Heart left ventricle (tissue), 16 donors: ENCODE measurements at regions not wholly inside any gene's neighbourhood (a gene's known extent, or its start where the extent isn't known, plus 50 kb on each side); places are given as distances from the start of the nearest gene placed in this dataset.
"Not testable (repeated sequence)": the region's sequence is repeated elsewhere in the genome, so short reads cannot be mapped to it uniquely, and the experiment has no call there.

ENCODE experiments used
- ATAC-seq, 4 donors: fragments of 200-7000 bp; cut with Tn5 transposase; one replicate each; pipeline ENCODE4 v1.9.1; 2020 to 2022; ENCODE audit warnings: moderate library complexity in 4 of 4, mild to moderate bottlenecking in 3 of 4, moderate number of reproducible peaks in 1 of 4
- DNase-seq, 5 donors: peaks; one replicate each; pipeline ENCODE4 v3.0.0-alpha.2; 2020
- H3K27ac ChIP-seq, 12 donors: fragments of 200-600 bp; sonication (generic) in 4 of 12; one replicate each; pipeline versions ENCODE4 v1.5.0 to v1.8.0; 2016 to 2022; ENCODE audit warnings: mild to moderate bottlenecking in 2 of 12
- H3K27me3 ChIP-seq, 9 donors: fragments of 200-600 bp; sonication (generic) in 2 of 9; one replicate each; pipeline versions ENCODE4 v1.5.1 to v1.8.0; 2016 to 2022; ENCODE audit warnings: mild to moderate bottlenecking in 3 of 9
- H3K36me3 ChIP-seq, 9 donors: fragments of 200-600 bp; sonication (generic) in 2 of 9; one replicate each; pipeline versions ENCODE4 v1.5.0 to v1.8.0; 2018 to 2022; ENCODE audit warnings: mild to moderate bottlenecking in 2 of 9
- H3K4me1 ChIP-seq, 12 donors: fragments of 200-600 bp; sonication (generic) in 4 of 12; one replicate each; pipeline versions ENCODE4 v1.5.0 to v1.8.0; 2016 to 2022; ENCODE audit warnings: mild to moderate bottlenecking in 3 of 12
- H3K4me3 ChIP-seq, 12 donors: fragments of 200-600 bp; sonication (generic) in 4 of 12; one replicate each; pipeline versions ENCODE4 v1.5.0 to v1.8.0; 2017 to 2022; ENCODE audit warnings: mild to moderate bottlenecking in 9 of 12, moderate library complexity in 4 of 12
- H3K9me3 ChIP-seq, 12 donors: fragments of 200-600 bp; sonication (generic) in 4 of 12; one replicate each; pipeline versions ENCODE4 v1.5.0 to v1.8.0; 2016 to 2022; ENCODE audit warnings: mild to moderate bottlenecking in 1 of 12
- CTCF ChIP-seq, 12 donors: fragments of 200-600 bp; sonication (generic) in 4 of 12; IDR thresholded peaks; one replicate each; pipeline versions ENCODE4 v1.5.0 to v1.8.0; 2018 to 2022; ENCODE audit warnings: antibody characterized with exemption in 12 of 12, mild to moderate bottlenecking in 5 of 12
- POLR2A ChIP-seq, 2 donors: fragments of 450-650 bp; IDR thresholded peaks; one replicate each; pipeline ENCODE4 v1.6.1; 2017; ENCODE audit warnings: antibody characterized with exemption in 2 of 2, mild to moderate bottlenecking in 2 of 2, moderate library complexity in 2 of 2
- WGBS, 4 donors: extraction: QIAGEN DNeasy Blood & Tissue Kit in 2 of 4; methylation state at CpG; one replicate each; pipeline versions ENCODE4 v1.1.5 to v1.1.7; 2013 to 2018; 5-methylcytosine and 5-hydroxymethylcytosine counted together
- intact Hi-C, 10 donors: fragments of 100-400 bp; cut with DNase I; formaldehyde crosslinking; loops; one replicate each; pipeline versions ENCODE4 v1.11.1 to v1.14.2; 2022
- donor health status: ischemic (EF 13 %, LVEDD 7.1; RV severe dilation, severe dysfunction).
- donor health status: healthy with polysubstance abuse.
- donor health status: DM: no; HTN: yes; CAD: no.
- donor health status: DM: no; HTN: no; CAD: no.
- donor health status: ischemic (EF 25% LVEDD 6.9; RV normal size, moderate dysfunction).
- donor health status: ischemic (EF 25% LVEDD 5.7; RV mildly dilated, moderate dysfunction).
- donor health status: healthy.
- donor health status: DM: yes; HTN: yes; CAD: no.
- donor health status: ischemic (EF 35%, LVEDD 5.7; RV mildly dilated, moderate dysfunction).
- donor health status: nonischemic (EF 11% LVEDD 7.7; RV severe dilation, severe dysfunction).
- donor health status: DM: yes; HTN: yes; CAD: no.
- donor health status: PGD.
- donor health status: ischemic (EF 29% LVEDD 5.4; RV normal size, mild dysfunction).
- donor health status: nonischemic (EF 23%, LVEDD 6.1; RV moderate dilation, normal function).

GRCh38 chr6:56833127-56833791, 121.6 kb upstream of the BEND6 start:
- Histone ChIP-seq H3K4me1 (peaks cover 0 to 68% (median 20%) of the 10 kb centered on the region in 12 donors), H3K27ac (peak overlapping the region; percentile 24 to 80 (median 63)), H3K4me3 (no peak overlapping the region), H3K27me3 (no peaks in the 10 kb centered on the region), H3K36me3 (no peaks in the 10 kb centered on the region), H3K9me3 (no peaks in the 10 kb centered on the region)
- peak; percentile 88 to 92 (median 90) for ATAC-seq
- no peak for TF ChIP-seq CTCF (IDR thresholded peaks at IDR 0.05)
- TF ChIP-seq POLR2A (IDR thresholded peaks at IDR 0.05) = no peak
- 43 to 61% (median 55%) methylated on average over 3 of the region's 3 CpGs for WGBS, 4 donors
- intact Hi-C loops = no loop called here
- no peak for DNase-seq

- TF ChIP-seq POLR2A (IDR thresholded peaks at IDR 0.05) = no peak
- TF ChIP-seq CTCF (IDR thresholded peaks at IDR 0.05) = no peak
- 85 to 86% (median 85%) methylated on average over 3 of the region's 3 CpGs for WGBS, 4 donors
- no peak for ATAC-seq
- no peak for DNase-seq
- Histone ChIP-seq H3K4me1 (peaks cover 0 to 70% (median 21%) of the 10 kb centered on the region in 12 donors), H3K27ac (peak overlapping the region in 8 of 12 donors; percentile 41 to 80 (median 66)), H3K27me3 (no peaks in the 10 kb centered on the region), H3K4me3 (no peak overlapping the region), H3K36me3 (no peaks in the 10 kb centered on the region), H3K9me3 (no peaks in the 10 kb centered on the region)
- intact Hi-C loops = no loop called here
Measured at GRCh38 chr6:56832225-56832624, 122.7 kb upstream of the BEND6 start.

DNA sequence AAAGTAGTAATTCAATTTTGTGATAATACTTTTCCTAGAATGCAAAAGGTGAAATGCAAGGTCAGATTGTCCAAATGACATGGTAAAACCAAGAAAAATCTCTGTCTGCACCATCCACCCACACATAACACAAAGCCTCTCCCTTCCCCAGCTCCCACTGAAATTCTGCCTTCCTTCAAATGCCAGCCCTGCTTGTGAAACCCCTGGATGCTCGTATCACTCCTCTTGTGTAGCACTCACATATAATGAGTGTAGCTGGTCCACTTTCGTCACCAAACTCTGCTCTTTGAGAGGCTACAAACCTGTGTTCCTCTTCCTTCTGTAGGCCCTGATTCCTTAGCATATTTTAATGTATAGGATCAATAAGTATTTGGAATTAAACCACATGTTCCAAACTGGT, 123.6 kb upstream of the BEND6 start:
- Histone ChIP-seq H3K4me3 (no peak overlapping the region), H3K4me1 (peaks cover 0 to 73% (median 21%) of the 10 kb centered on the region in 12 donors), H3K9me3 (no peaks in the 10 kb centered on the region), H3K36me3 (no peaks in the 10 kb centered on the region), H3K27me3 (no peaks in the 10 kb centered on the region), H3K27ac (peak overlapping the region in 6 of 12 donors; percentile 7 to 80 (median 46))
- intact Hi-C loops = no loop called here
- DNase-seq = no peak
- peak in 2 of 4 donors; percentile 14 to 52 for ATAC-seq
- TF ChIP-seq CTCF (IDR thresholded peaks at IDR 0.05) (no peak), POLR2A (IDR thresholded peaks at IDR 0.05) (no peak)
- 50 to 67% (median 63%) methylated on average over 2 of the region's 2 CpGs for WGBS, 4 donors

DNA sequence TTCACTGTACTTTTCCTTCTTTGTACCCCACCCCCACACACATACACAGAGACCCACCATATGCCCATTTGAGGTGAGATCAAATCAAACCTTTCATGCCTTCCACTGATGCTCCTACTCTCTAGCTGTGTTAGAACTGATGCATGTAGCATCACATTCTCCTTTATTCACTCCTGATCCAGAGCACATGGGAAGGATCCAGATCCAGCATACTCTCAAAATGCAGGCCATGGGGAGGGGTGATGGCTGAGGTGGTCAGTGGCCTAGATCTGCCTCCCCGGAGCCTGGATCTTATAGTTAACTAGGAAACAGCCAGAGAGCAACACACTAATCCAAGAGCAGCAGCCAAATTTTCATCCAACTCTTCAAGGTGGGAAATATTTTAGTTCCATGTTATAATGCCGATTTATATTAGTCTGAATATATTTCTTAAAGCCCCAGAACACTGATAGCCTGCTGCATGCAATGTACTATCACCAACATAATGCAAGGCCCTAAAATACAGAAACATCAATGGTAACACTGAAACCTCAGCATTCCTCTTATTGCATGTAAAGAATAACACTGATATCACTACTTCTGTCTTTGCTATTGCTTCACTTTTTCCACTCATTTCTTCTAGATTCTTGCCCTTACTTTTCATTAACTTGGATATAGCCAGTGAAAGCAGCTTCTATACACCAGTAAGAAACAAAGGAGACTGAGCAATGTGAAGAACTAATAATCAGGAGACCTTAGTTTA, 126.8 kb upstream of the BEND6 start:
- H3K27me3 ChIP-seq = no peaks in the 10 kb centered on the region
- DNase-seq = no peak
- peak overlapping the region in 2 of 12 donors; percentile 7 to 41 for H3K27ac ChIP-seq
- peaks cover 0 to 60% (median 17%) of the 10 kb centered on the region in 12 donors for H3K4me1 ChIP-seq
- TF ChIP-seq POLR2A (IDR thresholded peaks at IDR 0.05) (no peak), CTCF (IDR thresholded peaks at IDR 0.05) (no peak)
- 35 to 59% (median 51%) methylated on average over 2 of the region's 2 CpGs for WGBS, 4 donors
- no peaks in the 10 kb centered on the region for H3K36me3 ChIP-seq
- no peak overlapping the region for H3K4me3 ChIP-seq
- H3K9me3 ChIP-seq = no peaks in the 10 kb centered on the region
- intact Hi-C loops = no loop called here
- peak in 2 of 4 donors; percentile 16 to 22 for ATAC-seq

DNA sequence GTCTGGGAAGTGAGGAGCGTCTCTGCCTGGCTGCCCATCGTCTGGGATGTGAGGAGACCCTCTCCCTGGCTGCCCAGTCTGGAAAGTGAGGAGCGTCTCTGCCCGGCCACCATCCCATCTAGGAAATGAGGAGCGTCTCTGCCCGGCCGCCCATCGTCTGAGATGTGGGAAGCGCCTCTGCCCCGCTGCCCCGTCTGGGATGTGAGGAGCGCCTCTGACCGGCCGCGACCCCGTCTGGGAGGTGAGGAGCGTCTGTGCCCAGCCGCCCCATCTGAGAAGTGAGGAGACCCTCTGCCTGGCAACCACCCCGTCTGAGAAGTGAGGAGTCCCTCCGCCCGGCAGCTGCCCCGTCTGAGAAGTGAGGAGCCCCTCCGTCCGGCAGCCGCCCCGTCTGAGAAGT, 130.5 kb upstream of the BEND6 start:
- H3K9me3 ChIP-seq, intact Hi-C loops, ATAC-seq, H3K27me3 ChIP-seq, H3K4me3 ChIP-seq, DNase-seq, H3K36me3 ChIP-seq: not testable (repeated sequence)
- 92 to 96% (median 94%) methylated on average over 13 to 26 of the region's 26 CpGs for WGBS, 4 donors
- Histone ChIP-seq H3K27ac (peak overlapping the region in 1 of 12 donors; percentile 46), H3K4me1 (peaks cover 0 to 46% (median 15%) of the 10 kb centered on the region in 12 donors)
